SK-N-MC (cell line): ENCODE measurements at regions not wholly inside any gene's neighbourhood (a gene's known extent, or its start where the extent isn't known, plus 50 kb on each side); places are given as distances from the start of the nearest gene placed in this dataset.

Experiments
- DNase-seq: peaks from one replicate; pipeline ENCODE4 v3.0.0-alpha.2; 2011; ENCODE audit warnings: low read depth, low spot score
- H3K27ac ChIP-seq: fragments of 200-600 bp; sonication (generic); 2 replicates; pipeline ENCODE4 v1.5.1; 2016; ENCODE audit warnings: mixed run types
- H3K36me3 ChIP-seq: fragments of 200-600 bp; sonication (generic); 2 replicates; pipeline ENCODE4 v1.6.1; 2017; ENCODE audit warnings: antibody characterized with exemption, low read length, mixed read lengths; ENCODE audit not compliant: insufficient read depth
- H3K4me3 ChIP-seq: fragments of 200-600 bp; sonication (generic); 2 replicates; pipeline ENCODE4 v1.5.1; 2016
- H3K9ac ChIP-seq: fragments of 200-600 bp; sonication (generic); 2 replicates; pipeline ENCODE4 v1.8.0; 2017; ENCODE audit warnings: mixed run types, mixed read lengths; ENCODE audit not compliant: insufficient read length
- H3K9me3 ChIP-seq: fragments of 200-600 bp; sonication (generic); 2 replicates; pipeline ENCODE4 v1.6.1; 2017; ENCODE audit warnings: low read depth, mild to moderate bottlenecking, antibody characterized with exemption, low read length, moderate library complexity, mixed read lengths
- EZH2 ChIP-seq: fragments of 200-600 bp; sonication (generic); IDR thresholded peaks from one replicate; pipeline ENCODE4 v1.6.1; 2017; ENCODE audit warnings: antibody characterized with exemption
- FOXP2 ChIP-seq: optimal IDR thresholded peaks from 2 replicates; pipeline ENCODE3; 2011; ENCODE audit warnings: mild to moderate bottlenecking, moderate library complexity; ENCODE audit not compliant: insufficient read depth; ENCODE audit errors: extremely low read length, control extremely low read depth
- POLR2AphosphoS5 ChIP-seq: IDR thresholded peaks from 2 replicates; pipeline ENCODE4 v1.6.1; 2012; ENCODE audit warnings: mild to moderate bottlenecking, low read depth, low read length, borderline replicate concordance

- H3K4me3 ChIP-seq = no peak overlapping the region
- H3K9ac ChIP-seq = no peak overlapping the region
- no peak overlapping the region for H3K27ac ChIP-seq
- H3K36me3 ChIP-seq = no peaks in the 10 kb centered on the region
- no peak for TF ChIP-seq EZH2
- TF ChIP-seq FOXP2 = no peak
- no peak for TF ChIP-seq POLR2AphosphoS5
- no peaks in the 10 kb centered on the region for H3K9me3 ChIP-seq
- no peak for DNase-seq
Measured at GRCh38 chr2:207468488-207468887, 61.3 kb upstream of the CREB1 start.

GRCh38 chr2:207469451-207469850 lies 60.3 kb upstream of the CREB1 start:
- Histone ChIP-seq H3K4me3 (no peak overlapping the region), H3K36me3 (no peaks in the 10 kb centered on the region), H3K27ac (no peak overlapping the region), H3K9ac (no peak overlapping the region), H3K9me3 (no peaks in the 10 kb centered on the region)
- TF ChIP-seq POLR2AphosphoS5 (no peak), EZH2 (no peak), FOXP2 (no peak)
- DNase-seq = no peak

- Histone ChIP-seq H3K27ac (no peak overlapping the region), H3K9ac (no peak overlapping the region), H3K36me3 (no peaks in the 10 kb centered on the region), H3K9me3 (no peaks in the 10 kb centered on the region), H3K4me3 (no peak overlapping the region)
- no peak for DNase-seq
- no peak for TF ChIP-seq EZH2
- TF ChIP-seq POLR2AphosphoS5 = no peak
- no peak for TF ChIP-seq FOXP2
Measured at GRCh38 chr2:207469943-207470729, 59.6 kb upstream of the CREB1 start.

GRCh38 chr2:207471261-207471660 lies 58.5 kb upstream of the CREB1 start:
- Histone ChIP-seq H3K9ac (no peak overlapping the region), H3K9me3 (no peaks in the 10 kb centered on the region), H3K4me3 (no peak overlapping the region), H3K36me3 (no peaks in the 10 kb centered on the region), H3K27ac (no peak overlapping the region)
- no peak for DNase-seq
- no peak for TF ChIP-seq EZH2
- no peak for TF ChIP-seq FOXP2
- TF ChIP-seq POLR2AphosphoS5 = no peak

- H3K4me3 ChIP-seq = no peak overlapping the region
- no peak for TF ChIP-seq FOXP2
- H3K9me3 ChIP-seq = no peaks in the 10 kb centered on the region
- no peaks in the 10 kb centered on the region for H3K36me3 ChIP-seq
- no peak for DNase-seq
- no peak overlapping the region for H3K27ac ChIP-seq
- H3K9ac ChIP-seq = no peak overlapping the region
Measured at GRCh38 chr2:207472343-207473048, 57.3 kb upstream of the CREB1 start.

GRCh38 chr2:207473049-207473930 lies 56.5 kb upstream of the CREB1 start:
- Histone ChIP-seq H3K36me3 (no peaks in the 10 kb centered on the region), H3K9ac (no peak overlapping the region), H3K27ac (no peak overlapping the region), H3K4me3 (no peak overlapping the region), H3K9me3 (no peaks in the 10 kb centered on the region)
- TF ChIP-seq FOXP2 (no peak), EZH2 (no peak), POLR2AphosphoS5 (no peak)
- DNase-seq = peak; percentile 16

GRCh38 chr2:207473931-207474235 lies 55.9 kb upstream of the CREB1 start:
- no peak for DNase-seq
- no peak overlapping the region for H3K9ac ChIP-seq

GRCh38 chr2:207474863-207475485 lies 54.8 kb upstream of the CREB1 start:
- peak overlapping the region; percentile 19 for H3K9ac ChIP-seq
- H3K4me3 ChIP-seq = peak overlapping the region; percentile 56
- H3K36me3 ChIP-seq = no peaks in the 10 kb centered on the region
- H3K27ac ChIP-seq = no peak overlapping the region
- TF ChIP-seq FOXP2 (no peak), EZH2 (no peak), POLR2AphosphoS5 (no peak)
- H3K9me3 ChIP-seq = no peaks in the 10 kb centered on the region
- DNase-seq = peak; percentile 45

More at GRCh38 chr2:207473931-207474235, 55.9 kb upstream of the CREB1 start:
- no peak overlapping the region for H3K4me3 ChIP-seq
- H3K9me3 ChIP-seq = no peaks in the 10 kb centered on the region
- no peak overlapping the region for H3K27ac ChIP-seq
- no peaks in the 10 kb centered on the region for H3K36me3 ChIP-seq
- TF ChIP-seq POLR2AphosphoS5 (no peak), FOXP2 (no peak), EZH2 (no peak)
